Fibroblast of pulmonary artery (primary cell): ENCODE measurements at regions not wholly inside any gene's neighbourhood (a gene's known extent, or its start where the extent isn't known, plus 50 kb on each side); places are given as distances from the start of the nearest gene placed in this dataset.

ENCODE experiments used
- DNase-seq: peaks from one replicate; pipeline ENCODE4 v3.0.0-alpha.2; 2010; ENCODE audit warnings: low read depth
- H3K4me3 ChIP-seq: replicated peaks from 2 replicates; pipeline ENCODE4 v1.5.1; 2011; ENCODE audit warnings: low read depth, mild to moderate bottlenecking, control low read depth, low read length, moderate library complexity
- TF ChIP-seq, protein P1 (sequence below): IDR thresholded peaks from 2 replicates; pipeline ENCODE4 v1.5.1; 2011; ENCODE audit warnings: mild to moderate bottlenecking, control low read depth, low read length, inconsistent platforms; ENCODE audit errors: missing control alignments

GRCh38 chr18:40955351-40955750 is 999.7 kb upstream of the PIK3C3 start:
- DNase-seq = no peak
- TF ChIP-seq, protein P1, sequence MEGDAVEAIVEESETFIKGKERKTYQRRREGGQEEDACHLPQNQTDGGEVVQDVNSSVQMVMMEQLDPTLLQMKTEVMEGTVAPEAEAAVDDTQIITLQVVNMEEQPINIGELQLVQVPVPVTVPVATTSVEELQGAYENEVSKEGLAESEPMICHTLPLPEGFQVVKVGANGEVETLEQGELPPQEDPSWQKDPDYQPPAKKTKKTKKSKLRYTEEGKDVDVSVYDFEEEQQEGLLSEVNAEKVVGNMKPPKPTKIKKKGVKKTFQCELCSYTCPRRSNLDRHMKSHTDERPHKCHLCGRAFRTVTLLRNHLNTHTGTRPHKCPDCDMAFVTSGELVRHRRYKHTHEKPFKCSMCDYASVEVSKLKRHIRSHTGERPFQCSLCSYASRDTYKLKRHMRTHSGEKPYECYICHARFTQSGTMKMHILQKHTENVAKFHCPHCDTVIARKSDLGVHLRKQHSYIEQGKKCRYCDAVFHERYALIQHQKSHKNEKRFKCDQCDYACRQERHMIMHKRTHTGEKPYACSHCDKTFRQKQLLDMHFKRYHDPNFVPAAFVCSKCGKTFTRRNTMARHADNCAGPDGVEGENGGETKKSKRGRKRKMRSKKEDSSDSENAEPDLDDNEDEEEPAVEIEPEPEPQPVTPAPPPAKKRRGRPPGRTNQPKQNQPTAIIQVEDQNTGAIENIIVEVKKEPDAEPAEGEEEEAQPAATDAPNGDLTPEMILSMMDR = no peak
- no peak overlapping the region for H3K4me3 ChIP-seq

DNA sequence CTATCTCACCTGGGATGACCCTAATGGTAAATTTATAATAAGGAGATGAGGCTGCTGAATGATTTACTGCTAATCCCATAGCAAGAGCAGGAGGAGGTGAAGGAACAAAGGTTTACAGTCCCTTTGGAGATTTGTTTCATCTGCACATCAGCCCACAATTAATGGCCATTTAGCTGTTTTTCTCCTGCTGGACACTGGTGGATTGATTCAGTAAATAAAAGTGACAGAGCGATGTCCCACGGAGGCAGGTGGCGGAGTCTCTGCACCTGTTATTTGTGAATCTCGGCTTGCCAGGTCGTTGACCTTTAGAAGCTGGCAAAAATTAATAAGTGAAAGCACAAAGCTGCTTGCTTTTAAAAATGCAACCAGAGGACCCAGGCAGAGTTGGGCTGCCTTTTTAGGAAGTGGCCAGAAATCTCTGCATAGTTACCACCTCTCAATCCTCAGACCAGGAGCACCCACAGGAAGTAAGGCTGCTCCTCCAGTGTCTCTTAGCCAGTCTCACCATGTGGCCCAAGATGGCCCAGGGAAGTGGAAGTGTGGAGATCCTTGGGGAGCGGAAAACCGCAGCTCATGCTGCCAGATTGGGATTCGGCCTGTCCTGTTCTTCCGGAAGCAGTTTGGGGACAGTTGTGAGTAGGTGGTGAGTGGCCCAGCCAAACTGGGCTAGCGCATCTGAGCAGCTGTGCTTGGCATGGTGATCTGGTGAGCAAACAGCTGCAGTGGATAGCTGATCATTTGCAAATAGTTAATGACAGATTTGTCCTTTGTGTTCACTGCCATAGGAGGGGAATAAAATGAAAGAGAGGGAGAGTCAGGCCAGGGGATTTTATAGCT is 1005.7 kb upstream of the PIK3C3 start:
- TF ChIP-seq, protein P1 = no peak
- no peak for DNase-seq
- no peak overlapping the region for H3K4me3 ChIP-seq

GRCh38 chr18:40944576-40944975 is 1010.5 kb upstream of the PIK3C3 start:
- no peak overlapping the region for H3K4me3 ChIP-seq
- DNase-seq = no peak
- TF ChIP-seq, protein P1 = no peak

DNA sequence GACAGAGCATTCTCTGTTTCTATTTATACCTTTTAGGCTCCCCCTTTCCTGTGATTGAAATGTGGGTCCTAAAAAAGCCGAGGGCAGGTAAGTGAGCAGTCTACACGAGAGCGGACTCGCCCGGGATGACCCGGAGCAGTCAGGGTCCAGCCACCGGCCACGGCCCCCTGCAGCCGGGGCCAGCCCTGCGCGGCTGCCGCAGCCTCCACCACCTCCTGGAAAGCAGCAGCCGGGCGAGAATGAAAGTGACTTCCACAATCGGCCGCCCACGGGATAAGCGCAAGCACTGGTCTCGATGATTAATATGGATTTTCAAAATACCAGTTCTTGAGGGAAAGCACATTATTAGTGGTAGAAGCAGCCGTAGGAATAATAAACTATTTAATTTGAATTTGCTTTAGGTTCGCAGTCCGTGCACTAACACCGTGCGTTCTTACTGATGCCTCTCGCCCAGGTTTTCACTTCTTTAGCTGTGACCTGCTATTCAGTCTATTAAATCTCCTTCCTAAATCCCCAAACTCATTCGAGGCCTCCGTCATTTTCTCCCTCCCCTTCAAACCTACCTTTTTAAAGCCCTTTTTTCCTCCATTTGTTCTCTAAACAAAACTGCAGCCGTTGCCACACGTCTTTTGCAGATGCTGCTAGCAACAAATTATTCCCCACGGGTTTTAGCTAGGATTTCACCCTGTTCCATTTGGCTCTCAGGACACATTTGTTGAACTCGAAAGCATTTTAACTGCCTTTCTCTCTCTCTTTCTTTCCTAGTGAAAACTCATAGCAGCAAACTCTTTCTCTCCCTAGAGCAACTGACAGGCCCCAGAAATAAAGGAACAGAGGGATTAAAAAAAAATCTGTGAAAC is 1015.1 kb upstream of the PIK3C3 start:
- TF ChIP-seq, protein P1 = no peak
- DNase-seq = no peak
- H3K4me3 ChIP-seq = no peak overlapping the region

DNA sequence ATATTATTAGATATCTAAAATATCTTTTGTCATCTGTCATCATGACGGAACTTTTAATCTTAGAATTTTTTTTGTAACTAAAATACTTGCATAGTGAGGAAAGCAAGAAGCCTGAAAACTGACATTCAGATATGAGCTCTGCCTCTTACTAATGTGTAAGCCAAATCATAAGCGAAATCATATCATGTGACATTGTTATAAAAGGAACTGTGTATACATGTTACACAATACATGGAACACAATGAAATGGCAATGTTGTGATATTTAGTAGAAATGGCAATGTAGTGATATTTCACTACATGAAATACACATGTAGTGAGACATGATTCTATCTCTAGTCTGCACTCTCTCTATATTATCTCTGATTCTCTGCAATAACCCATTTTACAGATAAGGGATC is 1016.4 kb upstream of the PIK3C3 start:
- H3K4me3 ChIP-seq = no peak overlapping the region
- peak; percentile 18 for DNase-seq
- TF ChIP-seq, protein P1 = no peak

GRCh38 chr18:40937386-40937785 is 1017.6 kb upstream of the PIK3C3 start:
- no peak overlapping the region for H3K4me3 ChIP-seq
- TF ChIP-seq, protein P1 = no peak
- DNase-seq = peak; percentile 29
